Astrocyte of the cerebellum (primary cell): ENCODE measurements at regions not wholly inside any gene's neighbourhood (a gene's known extent, or its start where the extent isn't known, plus 50 kb on each side); places are given as distances from the start of the nearest gene placed in this dataset.
A peak's percentile ranks its signal among the peaks of the same experiment; 100 is the strongest.

Source experiments
- DNase-seq: peaks from one replicate; pipeline ENCODE4 v3.0.0-alpha.2; 2011; ENCODE audit warnings: low read depth
- H3K4me3 ChIP-seq: 2 replicates; pipeline ENCODE4 v1.5.1; 2011; ENCODE audit warnings: mild to moderate bottlenecking, low read depth, low read length, moderate library complexity
- in situ Hi-C: cut with HindIII; loops from 2 replicates; pipeline ENCODE4 v1.10.0; 2017; ENCODE audit warnings: low sequenced_read_pairs
- TF ChIP-seq, protein P1 (sequence below): IDR thresholded peaks from 2 replicates; pipeline ENCODE4 v1.5.1; 2012; ENCODE audit warnings: low read length, low read depth, moderate library complexity, mild to moderate bottlenecking; ENCODE audit errors: missing control alignments

DNA sequence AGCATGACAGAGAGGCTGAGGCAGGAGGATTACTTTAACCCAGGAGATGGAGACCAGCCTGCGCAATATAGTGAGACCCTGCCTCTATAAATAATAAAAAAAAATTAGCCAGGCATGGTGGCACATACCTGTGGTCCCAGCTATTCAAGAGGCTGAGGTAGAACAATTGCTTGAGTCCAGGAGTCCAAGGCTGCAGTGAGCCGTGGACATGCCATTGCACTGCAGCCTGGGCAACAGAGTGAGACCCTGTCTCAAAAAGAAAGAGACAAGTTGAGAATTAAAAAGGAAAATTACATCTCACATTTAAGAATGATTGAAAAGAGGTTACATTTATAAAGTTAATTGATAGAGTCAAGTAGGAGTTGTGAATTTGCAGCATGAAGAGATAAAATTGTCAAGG is 91.4 kb upstream of the TMPO start:
- in situ Hi-C loops = no loop called here
- H3K4me3 ChIP-seq = no peak overlapping the region
- TF ChIP-seq, protein P1, sequence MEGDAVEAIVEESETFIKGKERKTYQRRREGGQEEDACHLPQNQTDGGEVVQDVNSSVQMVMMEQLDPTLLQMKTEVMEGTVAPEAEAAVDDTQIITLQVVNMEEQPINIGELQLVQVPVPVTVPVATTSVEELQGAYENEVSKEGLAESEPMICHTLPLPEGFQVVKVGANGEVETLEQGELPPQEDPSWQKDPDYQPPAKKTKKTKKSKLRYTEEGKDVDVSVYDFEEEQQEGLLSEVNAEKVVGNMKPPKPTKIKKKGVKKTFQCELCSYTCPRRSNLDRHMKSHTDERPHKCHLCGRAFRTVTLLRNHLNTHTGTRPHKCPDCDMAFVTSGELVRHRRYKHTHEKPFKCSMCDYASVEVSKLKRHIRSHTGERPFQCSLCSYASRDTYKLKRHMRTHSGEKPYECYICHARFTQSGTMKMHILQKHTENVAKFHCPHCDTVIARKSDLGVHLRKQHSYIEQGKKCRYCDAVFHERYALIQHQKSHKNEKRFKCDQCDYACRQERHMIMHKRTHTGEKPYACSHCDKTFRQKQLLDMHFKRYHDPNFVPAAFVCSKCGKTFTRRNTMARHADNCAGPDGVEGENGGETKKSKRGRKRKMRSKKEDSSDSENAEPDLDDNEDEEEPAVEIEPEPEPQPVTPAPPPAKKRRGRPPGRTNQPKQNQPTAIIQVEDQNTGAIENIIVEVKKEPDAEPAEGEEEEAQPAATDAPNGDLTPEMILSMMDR = no peak
- no peak for DNase-seq

DNA sequence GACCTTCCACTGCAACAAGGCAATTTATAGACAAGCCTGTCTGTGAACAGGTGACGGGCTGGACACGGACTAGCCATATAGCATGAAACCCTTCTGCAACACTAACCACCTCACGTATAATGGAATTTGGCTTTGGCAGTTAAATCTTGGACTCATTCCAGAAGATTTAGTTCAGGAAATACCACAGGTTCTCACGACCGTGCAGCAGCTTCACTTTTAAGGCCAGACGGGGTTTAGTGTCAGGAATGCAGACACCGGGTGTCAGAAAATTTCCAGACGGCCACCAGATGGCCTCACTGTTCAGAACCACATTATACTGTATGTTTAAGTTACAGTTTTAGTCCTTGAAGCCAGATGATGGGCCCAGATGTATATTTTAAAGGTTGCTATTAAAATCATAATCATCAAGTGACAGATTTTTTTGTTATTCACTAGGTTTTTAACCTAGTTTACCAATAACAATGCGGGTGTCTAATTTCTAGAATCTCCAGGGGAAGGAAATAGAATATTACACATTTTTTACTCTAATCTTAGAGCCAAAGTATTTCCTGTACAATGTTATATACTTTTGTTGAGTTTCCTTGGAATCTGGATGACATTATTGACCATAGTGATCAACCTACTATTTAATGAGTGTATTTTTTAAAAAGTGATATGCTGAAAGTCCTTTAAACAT is 90.5 kb upstream of the TMPO start:
- in situ Hi-C loops = no loop called here
- peak; percentile 75 for DNase-seq

DNA sequence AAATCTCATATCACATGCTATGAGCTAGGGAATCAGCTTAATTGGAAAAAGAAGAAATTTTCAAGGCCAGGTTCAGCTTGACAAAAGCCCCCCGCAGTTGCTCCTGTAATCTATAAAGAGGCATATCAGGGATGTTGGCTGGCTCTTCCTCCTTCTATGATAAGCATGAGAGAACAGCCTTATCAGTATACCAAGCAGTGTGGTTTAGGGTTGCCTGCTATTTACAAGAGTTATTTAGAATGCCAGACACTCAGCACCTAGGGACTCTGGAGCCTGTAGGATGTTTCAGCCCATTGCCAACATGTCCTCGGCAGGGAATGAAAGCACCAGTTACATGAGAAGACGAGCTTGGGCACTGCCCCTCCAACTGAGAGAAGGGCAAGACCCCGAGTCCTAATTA is 89.5 kb upstream of the TMPO start:
- H3K4me3 ChIP-seq = no peak overlapping the region
- TF ChIP-seq, protein P1 = no peak
- in situ Hi-C loops = no loop called here
- no peak for DNase-seq

More for the DNA sequence above, 90.5 kb upstream of the TMPO start:
- H3K4me3 ChIP-seq = no peak overlapping the region
- TF ChIP-seq, protein P1 = peak; percentile 68

DNA sequence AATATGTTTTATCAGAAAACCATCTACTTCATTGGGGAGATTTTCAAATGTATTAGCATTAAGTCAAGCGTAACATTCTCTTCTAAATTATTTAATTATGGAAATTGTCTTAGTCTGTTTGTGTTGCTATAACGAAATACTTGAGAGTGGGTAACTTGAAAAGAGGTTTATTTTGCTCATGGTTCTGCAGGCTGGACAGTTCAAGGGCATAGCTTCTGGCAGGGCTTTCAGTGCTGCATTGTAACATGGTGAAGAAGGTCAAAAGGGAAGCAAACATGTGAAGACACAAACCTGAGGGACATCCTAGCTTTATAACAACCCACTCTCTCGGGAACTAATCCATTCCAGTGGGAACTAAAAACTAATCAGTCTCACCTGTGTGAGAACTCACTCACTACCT is 84.3 kb upstream of the TMPO start:
- DNase-seq = no peak
- in situ Hi-C loops = no loop called here
- TF ChIP-seq, protein P1 = no peak
- H3K4me3 ChIP-seq = no peak overlapping the region

DNA sequence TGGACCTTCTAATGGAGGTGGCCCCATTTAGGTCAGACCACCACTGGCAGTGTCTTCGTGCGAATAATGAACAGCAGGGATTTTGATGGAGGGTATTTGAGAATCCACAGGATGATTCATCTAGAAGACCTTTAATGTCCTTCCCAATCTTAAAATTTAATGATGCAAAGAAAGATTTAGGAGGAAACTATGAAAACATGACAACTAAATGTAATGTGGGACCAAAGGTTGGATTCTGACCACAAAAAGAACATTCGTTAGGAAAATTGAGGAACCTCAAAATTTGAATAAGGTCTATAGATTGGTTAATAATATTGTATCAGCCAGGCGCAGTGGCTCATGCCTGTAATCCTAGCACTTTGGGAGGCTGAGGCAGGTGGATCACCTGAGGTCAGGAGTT is 78.2 kb upstream of the TMPO start:
- TF ChIP-seq, protein P1 = no peak
- DNase-seq = no peak
- in situ Hi-C loops = no loop called here

DNA sequence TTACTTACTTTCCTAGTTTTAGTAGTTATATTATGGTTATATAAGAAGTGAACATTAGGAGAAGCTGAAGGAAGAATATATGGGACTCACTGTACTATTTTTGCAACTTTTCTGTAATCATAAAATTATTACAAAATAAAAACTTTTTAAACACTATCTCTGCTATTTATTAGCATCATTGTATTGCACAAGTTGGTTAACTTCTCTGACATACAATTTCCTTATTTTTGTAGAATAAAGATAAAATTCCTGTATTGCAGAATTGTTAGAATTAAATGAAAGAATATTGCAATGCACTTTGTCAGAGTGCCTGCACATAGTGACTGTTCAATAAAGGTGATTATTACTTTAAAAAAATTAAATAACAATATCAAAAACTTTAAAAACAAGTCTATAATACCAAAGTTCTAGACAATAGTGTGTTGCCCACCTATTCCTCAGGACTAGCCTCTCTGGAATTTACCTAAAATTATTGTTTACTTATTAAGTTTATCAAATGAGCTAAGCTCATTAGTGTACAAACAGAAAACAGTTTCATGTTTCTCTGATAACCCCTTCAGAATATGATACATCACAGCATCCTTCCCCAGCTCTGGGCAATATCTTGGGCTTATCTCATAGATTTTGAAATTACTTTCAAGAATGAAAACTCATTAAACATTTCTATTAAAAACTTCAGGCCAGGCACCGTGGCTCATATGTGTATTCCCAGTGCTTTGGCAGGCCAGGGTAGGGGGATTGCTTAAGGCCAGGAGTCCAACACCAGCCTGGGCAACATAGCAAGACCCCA is 77.4 kb upstream of the TMPO start:
- in situ Hi-C loops = no loop called here
- TF ChIP-seq, protein P1 = no peak
- no peak overlapping the region for H3K4me3 ChIP-seq
- no peak for DNase-seq

More for the DNA sequence above, 78.2 kb upstream of the TMPO start:
- H3K4me3 ChIP-seq = no peak overlapping the region
